ENCODE measurements at regions not wholly inside any gene's neighbourhood (a gene's known extent, or its start where the extent isn't known, plus 50 kb on each side); places are given as distances from the start of the nearest gene placed in this dataset.

- Histone ChIP-seq H2AFZ (ENCODE audit: low read depth, low read length) (no peak overlapping the region), H3K4me2 (ENCODE audit: low read length) (no peak overlapping the region), H4K20me1 (ENCODE audit: insufficient read depth, low read length) (no peaks in the 10 kb centered on the region), H3K4me1 (ENCODE audit: insufficient read depth, low read length) (no peaks in the 10 kb centered on the region), H3K36me3 (ENCODE audit: insufficient read depth, low read length) (no peaks in the 10 kb centered on the region), H3K9me3 (ENCODE audit: insufficient read depth, low read depth, low read length) (peaks cover 2% of the 10 kb centered on the region), H3K27me3 (ENCODE audit: insufficient read depth, low read length) (no peaks in the 10 kb centered on the region), H3K27ac (ENCODE audit: low read depth, low read length) (no peak overlapping the region), H3K4me3 (ENCODE audit: insufficient read depth, low read depth, low read length) (no peak overlapping the region), H3K9ac (ENCODE audit: low read length) (no peak overlapping the region), H3K79me2 (ENCODE audit: insufficient read depth, low read length) (no peaks in the 10 kb centered on the region)
- Mint-ChIP-seq H3K4me1 (ENCODE audit: low read depth, unreplicated experiment) (peaks cover 11% of the 10 kb centered on the region), H3K27ac (ENCODE audit: unreplicated experiment) (no peak overlapping the region), H3K36me3 (ENCODE audit: low read depth, unreplicated experiment) (no peaks in the 10 kb centered on the region), H3K4me3 (ENCODE audit: unreplicated experiment) (no peak overlapping the region), H3K9me3 (ENCODE audit: unreplicated experiment) (peaks cover 3% of the 10 kb centered on the region), H3K27me3 (ENCODE audit: low read depth, unreplicated experiment) (peaks cover 24% of the 10 kb centered on the region)
- DNase-seq (ENCODE audit: low read depth) (no peak), FAIRE-seq (no peak)
- TF ChIP-seq EZH2 (IDR thresholded peaks at IDR 0.05; ENCODE audit: insufficient read depth, low read length) (no peak), CTCF (IDR thresholded peaks at IDR 0.05; ENCODE audit: insufficient read depth, low read depth, low read length) (no peak)
These were observed 200.3 kb upstream of the DIO3 start for GRCh38 chr14:101361044-101361443.

GRCh38 chr14:101361451-101362433, 199.6 kb upstream of the DIO3 start:
- Histone ChIP-seq H3K27ac (ENCODE audit: low read depth, low read length) (no peak overlapping the region), H3K4me2 (ENCODE audit: low read length) (no peak overlapping the region), H3K9ac (ENCODE audit: low read length) (no peak overlapping the region), H3K27me3 (ENCODE audit: insufficient read depth, low read length) (no peaks in the 10 kb centered on the region), H3K4me3 (ENCODE audit: insufficient read depth, low read depth, low read length) (no peak overlapping the region), H3K79me2 (ENCODE audit: insufficient read depth, low read length) (no peaks in the 10 kb centered on the region), H3K9me3 (ENCODE audit: insufficient read depth, low read depth, low read length) (peaks cover 2% of the 10 kb centered on the region), H3K4me1 (ENCODE audit: insufficient read depth, low read length) (no peaks in the 10 kb centered on the region), H3K36me3 (ENCODE audit: insufficient read depth, low read length) (no peaks in the 10 kb centered on the region), H4K20me1 (ENCODE audit: insufficient read depth, low read length) (no peaks in the 10 kb centered on the region), H2AFZ (ENCODE audit: low read depth, low read length) (no peak overlapping the region)
- peaks cover 3% of the 10 kb centered on the region for H3K9me3 Mint-ChIP-seq (ENCODE audit: unreplicated experiment)
- peaks cover 11% of the 10 kb centered on the region for H3K4me1 Mint-ChIP-seq (ENCODE audit: low read depth, unreplicated experiment)
- H3K27me3 Mint-ChIP-seq (ENCODE audit: low read depth, unreplicated experiment): peaks cover 29% of the 10 kb centered on the region
- H3K36me3 Mint-ChIP-seq (ENCODE audit: low read depth, unreplicated experiment): no peaks in the 10 kb centered on the region
- no peak for TF ChIP-seq CTCF (IDR thresholded peaks at IDR 0.05; ENCODE audit: insufficient read depth, low read depth, low read length)
- H3K27ac Mint-ChIP-seq (ENCODE audit: unreplicated experiment): no peak overlapping the region
- H3K4me3 Mint-ChIP-seq (ENCODE audit: unreplicated experiment): no peak overlapping the region
- FAIRE-seq (no peak), DNase-seq (ENCODE audit: low read depth) (no peak)

Measured in astrocyte (in vitro differentiated cells and primary cell).